NCI-H187 treated with DMSO at 0.1 percent for 48 hours (cell line): ENCODE measurements at regions not wholly inside any gene's neighbourhood (a gene's known extent, or its start where the extent isn't known, plus 50 kb on each side); places are given as distances from the start of the nearest gene placed in this dataset.
A peak's percentile ranks its signal among the peaks of the same experiment; 100 is the strongest.

Experiments
- DNase-seq: peaks from one replicate; lab custom pipeline; 2025; lab: John Stamatoyannopoulos, UW

- DNase-seq = no peak
Measured at GRCh38 chr18:55119434-55119833, 160.2 kb upstream of the CCDC68 start.

DNA sequence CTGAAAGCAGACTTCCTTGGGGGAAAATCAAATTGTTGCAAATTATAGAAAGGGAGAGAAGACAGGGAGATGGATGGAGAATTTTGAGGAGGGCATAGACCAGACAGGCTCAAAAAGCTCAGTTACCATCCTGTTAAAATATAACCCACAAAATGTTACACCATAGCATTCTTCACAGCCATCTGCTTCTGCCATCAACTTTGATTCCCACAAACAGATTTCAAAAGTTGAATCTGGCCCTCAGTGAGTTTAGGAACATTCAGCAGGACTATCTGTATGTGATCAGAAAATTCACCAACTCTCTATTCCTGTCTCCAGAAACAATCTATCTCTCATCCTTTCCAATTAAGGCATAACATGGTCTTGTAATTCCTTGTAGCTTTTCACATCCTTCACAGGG is 159.8 kb upstream of the CCDC68 start:
- DNase-seq = no peak

DNA sequence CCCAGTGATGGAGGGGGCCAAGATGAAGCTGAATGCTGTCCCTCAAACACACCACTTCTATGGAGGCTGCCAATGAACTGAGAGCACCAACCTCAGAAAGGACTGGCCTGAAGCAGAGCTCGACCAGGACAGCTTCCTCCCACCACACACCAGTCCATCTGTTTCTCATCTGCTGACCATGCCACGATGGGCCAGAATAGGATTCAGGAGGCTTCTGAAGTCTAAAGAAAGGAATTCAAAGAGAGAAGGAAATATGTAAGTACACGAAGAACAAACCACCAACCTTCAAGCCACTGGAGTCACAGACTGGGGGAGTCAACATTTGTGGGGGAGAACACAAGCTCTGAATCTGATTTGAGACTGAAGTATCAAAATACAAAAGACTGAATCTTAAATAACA is 157.6 kb upstream of the CCDC68 start:
- no peak for DNase-seq

- no peak for DNase-seq
Measured at GRCh38 chr18:55115606-55116005, 156.3 kb upstream of the CCDC68 start.

GRCh38 chr18:55114876-55115275 is 155.6 kb upstream of the CCDC68 start:
- no peak for DNase-seq

DNA sequence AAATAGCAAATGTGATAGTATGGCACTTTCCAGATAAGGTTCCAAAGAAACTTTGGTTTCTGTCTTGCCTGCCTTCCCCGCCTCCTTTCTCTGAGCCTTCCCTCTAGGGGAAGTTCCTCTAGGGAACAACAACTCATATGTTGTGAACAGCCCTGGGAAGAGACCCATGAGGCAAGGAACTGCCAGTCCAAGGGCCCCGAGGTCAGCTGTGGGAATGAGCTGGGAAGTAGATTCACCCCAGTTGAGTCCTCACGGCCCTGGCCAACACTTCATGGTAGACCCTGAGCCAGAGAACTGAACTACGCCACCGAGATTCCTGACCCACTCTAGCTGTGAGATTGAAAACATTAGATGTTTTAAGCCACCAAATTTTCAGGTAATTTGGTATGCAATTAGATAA is 154.5 kb upstream of the CCDC68 start:
- DNase-seq = no peak

DNA sequence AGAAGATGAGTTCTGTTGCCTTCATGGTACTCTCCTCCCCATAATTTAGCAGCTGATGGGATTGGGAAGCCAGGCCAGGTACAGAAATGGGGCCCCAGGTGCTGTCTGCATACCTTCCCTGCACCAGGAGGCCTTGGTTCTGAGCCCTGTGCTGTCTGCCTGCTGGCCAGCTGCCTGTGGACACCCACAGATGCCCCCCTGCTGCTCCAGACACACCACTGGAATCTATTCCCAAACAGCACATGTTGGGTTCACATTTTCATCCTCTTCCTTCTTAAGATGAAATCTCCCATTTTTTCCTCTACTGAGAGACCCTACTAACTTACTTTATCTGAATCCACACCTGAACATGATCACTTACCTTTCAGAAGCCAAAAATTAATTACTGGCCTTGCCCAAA is 152.0 kb upstream of the CCDC68 start:
- DNase-seq = no peak

DNA sequence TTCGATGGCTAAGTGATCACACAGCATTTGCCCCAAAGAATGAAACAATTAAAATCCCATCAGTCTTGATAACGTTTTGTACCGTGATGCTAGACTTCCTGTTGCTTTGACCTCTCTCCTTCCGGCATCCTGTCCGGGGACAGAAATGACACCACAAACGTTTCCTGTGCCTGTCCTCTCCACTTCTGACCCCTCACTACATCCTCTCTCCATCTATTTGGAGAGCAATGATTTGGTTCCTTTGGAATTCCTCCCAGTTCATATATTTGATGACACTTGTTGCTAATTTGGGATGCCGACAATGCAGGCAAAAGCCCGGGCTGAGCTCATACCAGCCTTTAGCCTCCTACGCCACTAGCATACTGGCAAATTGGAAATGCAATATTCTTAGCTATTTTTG is 151.2 kb upstream of the CCDC68 start:
- DNase-seq = no peak

DNA sequence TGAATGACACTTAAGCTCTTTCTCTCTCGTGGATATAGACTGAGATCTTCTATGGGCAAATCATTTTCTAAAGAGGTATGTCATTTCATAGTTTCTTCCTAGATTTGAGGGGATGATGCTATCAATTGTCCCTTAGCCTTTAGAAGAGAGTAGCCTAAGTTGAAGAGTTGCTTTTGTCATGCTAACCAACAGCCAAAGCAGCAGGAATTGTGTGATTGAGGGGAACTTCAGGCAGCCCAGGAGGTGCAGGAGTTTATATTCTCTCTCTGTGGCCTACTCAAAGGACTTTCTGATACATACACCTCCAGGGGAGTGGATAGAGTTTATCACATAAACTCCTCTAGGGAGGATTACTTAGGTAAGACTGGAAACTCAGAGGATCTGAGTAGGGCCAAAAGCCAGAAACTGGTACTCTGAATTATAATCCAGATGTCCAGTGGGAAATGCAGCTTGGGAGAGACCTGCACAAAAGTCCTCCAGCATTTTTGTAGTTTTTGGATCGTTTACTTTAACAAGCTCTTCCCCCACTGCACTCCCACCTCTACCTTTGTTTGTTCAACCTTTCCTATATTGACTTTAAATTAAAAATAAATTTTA is 150.7 kb upstream of the CCDC68 start:
- no peak for DNase-seq

DNA sequence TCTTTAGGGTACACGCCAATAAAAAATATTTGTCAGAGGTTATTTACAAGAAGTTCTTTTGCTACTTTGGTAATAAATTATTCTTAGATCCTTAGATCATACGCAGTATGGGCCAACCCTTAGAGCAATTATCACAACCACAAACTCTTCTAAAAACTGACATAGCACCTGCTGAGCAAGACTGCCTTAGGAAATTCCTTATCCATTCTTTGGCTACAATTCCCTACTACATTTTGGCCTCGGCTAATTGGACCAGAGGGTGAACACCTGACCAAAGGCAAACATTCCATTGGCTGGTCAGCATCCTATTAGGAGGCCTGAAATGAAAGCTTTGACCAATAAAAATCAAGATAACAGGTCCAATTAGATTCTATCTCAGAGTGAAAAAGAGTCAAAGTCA is 147.6 kb upstream of the CCDC68 start:
- no peak for DNase-seq

GRCh38 chr18:55106466-55106865 is 147.2 kb upstream of the CCDC68 start:
- no peak for DNase-seq

DNA sequence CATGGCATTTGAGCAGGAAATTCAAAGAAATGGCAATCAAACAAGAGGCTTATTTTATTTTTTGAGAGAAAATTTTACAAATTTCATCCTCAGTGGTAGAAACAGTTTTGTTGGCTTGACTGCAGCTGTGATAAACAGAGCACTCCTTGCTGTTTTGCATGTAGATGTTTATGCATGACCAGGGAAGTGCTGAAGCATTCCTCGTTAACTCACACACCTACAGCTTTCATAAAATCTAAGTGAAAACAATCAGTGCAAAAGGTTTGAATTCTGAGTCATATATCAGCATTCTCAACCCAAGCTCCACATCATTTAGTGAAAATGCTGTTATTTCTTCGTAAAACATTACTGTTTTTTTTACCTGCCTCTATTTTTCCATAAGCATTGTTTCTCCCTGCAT is 146.6 kb upstream of the CCDC68 start:
- no peak for DNase-seq

DNA sequence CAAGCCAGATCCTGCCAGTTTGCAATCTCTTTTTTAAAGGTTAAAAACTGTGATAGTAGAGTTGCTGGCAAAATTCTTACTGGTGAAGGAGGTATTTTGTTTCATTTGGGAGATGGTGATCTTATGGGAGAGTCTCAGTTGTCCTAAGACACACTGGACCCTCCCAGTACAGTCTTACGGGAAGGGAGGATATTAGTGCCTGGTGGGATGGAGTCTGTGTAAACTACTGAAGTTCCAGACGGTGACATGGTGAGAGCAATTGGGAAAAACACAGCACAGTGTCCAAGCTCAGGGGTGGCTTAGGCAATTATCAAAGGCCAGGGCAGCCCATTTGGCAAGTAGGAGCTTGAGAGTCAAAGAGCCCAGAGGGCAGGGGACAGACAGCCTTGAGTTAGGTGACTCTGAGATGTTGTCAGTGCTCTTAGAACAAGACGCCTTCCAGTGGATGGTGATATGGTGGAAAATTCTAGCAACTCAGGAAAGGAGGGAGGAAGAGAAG is 143.7 kb upstream of the CCDC68 start:
- no peak for DNase-seq

GRCh38 chr18:55102501-55102900 is 143.2 kb upstream of the CCDC68 start:
- DNase-seq = peak; percentile 8

DNA sequence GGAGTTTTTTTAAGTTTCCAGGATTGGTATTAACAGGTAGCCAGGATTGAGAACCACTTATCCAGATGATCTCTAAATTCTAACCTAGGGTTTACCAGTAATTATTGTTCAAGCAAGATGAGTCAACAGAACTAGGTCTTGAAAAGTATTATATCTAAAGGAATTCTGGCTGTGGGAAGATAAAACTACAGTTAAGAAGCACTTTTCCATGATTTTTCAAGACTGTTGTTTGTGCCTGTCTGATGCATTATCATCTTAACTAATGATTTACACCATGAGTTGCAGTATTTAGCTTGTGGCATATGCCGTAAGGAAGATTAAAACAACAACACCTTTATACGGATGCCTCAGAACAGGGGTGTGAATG is 142.2 kb upstream of the CCDC68 start:
- no peak for DNase-seq

- no peak for DNase-seq
Measured at GRCh38 chr18:55100817-55101457, 141.7 kb upstream of the CCDC68 start.

GRCh38 chr18:55097456-55098170 is 138.4 kb upstream of the CCDC68 start:
- DNase-seq = peak; percentile 58

DNA sequence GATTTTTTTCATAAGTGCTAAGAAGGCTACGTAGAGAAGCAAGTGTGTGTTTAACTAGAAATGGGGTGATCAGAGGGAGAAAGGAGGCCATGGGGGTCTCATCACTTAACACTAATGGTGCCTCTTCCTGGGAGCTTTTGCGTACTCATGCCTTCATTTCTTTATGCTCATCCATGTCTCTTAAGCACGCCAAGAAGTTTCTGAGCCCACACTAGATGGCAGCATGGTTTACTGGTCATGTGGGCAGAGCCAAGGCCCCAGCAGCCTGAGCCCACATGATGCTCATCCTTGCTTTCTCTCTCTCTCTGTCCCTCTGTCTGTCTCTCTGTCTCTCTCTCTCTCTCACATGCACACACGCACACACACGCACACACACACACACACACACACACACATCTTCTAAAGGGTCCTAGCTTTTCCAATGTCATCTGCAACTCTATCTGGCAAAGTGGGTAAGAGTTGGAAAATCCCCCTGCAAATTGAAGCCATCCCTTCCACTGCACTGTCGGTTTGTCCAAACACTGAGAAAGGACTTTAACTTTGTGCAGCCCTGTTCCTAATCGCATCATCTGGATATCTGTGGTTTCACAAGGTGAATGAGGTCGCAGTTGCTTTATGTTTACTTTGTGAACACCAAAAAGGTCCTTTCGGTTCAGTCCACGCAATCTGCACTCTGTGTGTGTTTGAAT is 137.1 kb upstream of the CCDC68 start:
- no peak for DNase-seq

- DNase-seq = peak; percentile 11
Measured at GRCh38 chr18:55095584-55095983, 136.3 kb upstream of the CCDC68 start.

DNA sequence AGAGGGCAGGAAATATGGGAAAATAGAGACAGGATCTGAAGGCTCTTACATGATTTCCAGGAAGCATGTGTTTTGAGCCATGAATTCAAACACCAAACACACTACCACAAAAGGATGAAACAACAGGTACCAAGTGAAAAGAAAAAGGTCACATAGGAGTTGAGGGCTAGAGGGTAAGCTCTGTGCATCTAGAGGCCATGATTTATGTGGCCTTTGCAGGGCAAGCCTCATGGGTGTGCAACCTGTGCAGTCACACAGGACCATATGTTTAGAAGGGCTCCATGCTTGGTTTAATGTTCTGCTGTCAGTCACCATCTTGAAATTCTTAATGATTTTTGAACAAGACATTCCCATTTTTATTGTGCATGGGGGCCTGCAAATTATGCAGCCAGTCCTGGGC is 134.5 kb upstream of the CCDC68 start:
- no peak for DNase-seq

DNA sequence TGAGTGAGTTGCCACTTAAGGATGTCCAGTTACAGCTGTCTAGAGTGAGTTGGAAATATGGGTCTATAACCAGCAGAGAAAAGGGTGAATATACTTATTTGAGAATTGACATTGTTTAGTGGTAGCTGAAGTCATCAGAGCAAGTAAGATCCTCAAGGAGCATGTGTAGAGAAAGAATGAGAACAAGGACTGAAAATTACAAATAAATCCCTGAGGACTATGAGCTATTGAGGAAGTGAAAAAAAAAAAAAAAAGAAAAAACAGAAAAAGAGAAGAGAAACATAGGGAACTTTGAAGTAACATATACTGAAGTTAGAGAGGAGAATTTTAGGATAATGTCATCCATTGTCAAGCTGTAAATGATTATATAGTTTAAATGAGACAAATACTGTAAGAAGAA is 134.0 kb upstream of the CCDC68 start:
- no peak for DNase-seq

DNA sequence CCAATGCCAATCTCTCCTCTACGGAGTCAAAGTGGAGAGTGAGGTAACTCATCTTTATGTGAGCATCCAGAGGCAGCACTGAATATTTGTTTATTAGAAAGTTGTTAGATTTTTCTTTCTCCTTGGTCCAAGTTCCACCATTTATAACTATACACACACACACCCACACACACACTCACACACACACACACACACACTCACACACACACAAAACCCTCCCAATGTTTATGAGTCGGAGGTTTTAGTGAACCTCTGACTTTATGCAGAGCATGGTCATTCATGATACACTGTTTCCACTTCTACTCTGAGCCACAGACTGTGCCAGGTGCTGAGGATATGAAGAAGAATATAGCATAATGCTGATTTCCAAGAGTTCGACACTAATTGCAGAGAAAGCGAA is 132.9 kb upstream of the CCDC68 start:
- no peak for DNase-seq
